Right kidney (tissue), 1 donor: ENCODE measurements at regions not wholly inside any gene's neighbourhood (a gene's known extent, or its start where the extent isn't known, plus 50 kb on each side); places are given as distances from the start of the nearest gene placed in this dataset.
"Not testable (repeated sequence)": the region's sequence is repeated elsewhere in the genome, so short reads cannot be mapped to it uniquely, and the experiment has no call there.

Experiments
- DNase-seq: peaks from one replicate; pipeline ENCODE4 v3.0.0-alpha.2; 2016

DNA sequence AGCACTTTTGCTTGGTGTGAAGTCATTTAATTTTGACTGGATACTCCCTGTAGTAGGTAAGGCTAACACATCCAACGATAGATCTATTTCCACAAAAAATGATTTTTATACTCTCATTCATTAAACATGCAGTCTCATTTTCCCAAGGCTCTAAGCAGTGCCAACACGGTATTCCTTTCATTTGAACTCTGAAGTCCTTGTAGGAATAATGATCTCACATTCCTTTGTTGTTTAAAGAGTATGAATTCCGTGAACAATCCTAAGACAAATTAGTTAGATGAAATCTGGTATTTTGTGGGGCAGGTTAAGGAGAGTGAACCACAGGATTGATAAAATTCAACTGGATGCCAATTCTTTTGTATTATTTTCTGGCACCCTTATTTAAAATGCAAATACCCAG, 66.6 kb downstream of the LACC1 start:
- DNase-seq, result no peak

DNA sequence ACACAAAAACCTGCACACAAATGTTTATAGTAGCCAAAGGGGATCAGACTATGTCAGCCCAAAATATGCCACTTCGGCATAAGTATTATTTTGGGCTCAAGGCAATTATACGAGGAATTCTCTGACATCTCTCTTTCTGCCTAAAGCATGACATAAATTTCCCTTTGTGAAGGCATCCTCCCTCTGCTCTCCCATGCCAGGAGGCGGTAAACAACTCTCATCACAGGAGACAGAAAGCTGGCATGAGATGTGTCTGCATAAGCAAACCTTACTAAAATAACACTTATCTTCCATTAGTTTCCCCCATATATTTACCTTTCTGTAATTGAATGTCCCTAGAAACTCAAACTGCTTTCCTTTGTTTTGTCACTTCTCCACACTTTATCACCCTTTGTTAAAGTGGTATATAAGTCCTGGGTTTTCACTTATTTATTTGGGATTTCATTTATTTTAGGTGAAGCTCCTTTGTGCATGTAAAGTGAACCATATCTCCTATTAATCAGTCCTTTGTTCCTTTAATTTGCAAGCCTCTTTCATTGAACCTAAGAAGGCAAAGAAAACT, 68.3 kb downstream of the LACC1 start:
- DNase-seq, result no peak

DNA sequence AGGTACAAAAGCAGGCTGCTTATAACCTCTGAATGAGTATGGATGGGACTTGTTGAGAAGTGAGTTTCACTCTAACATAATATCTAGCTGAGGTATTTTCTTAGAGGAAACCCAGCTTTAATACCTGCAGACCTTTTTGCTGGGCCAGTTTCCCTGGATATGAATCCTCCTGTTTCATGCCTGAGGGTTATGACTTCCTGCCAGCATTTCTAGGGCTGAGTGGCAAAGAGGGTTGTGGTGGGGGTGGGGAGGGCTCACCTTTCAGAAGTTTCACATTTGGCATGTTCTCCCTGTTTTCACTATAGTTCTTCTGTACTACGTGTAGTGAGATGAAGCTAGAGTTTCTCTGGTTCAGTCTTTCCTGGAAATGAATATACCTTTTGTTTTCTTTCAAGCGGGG, 73.7 kb downstream of the LACC1 start:
- DNase-seq, result no peak

DNA sequence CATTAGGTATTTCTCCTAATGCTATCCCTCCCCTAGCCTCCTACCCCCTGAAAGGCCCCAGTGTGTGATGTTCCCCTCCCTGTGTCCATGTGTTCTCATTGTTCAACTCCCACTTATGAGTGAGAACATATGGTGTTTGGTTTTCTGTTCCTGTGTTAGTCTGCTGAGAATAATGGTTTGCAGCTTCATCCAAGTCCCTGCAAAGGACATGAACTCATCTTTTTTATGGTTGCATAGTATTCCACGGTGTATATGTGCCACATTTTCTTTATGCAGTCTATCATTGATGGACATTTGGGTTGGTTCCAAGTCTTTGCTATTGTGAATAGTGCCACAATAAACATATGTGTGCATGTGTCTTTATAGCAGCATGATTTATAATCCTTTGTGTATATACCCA, 77.3 kb downstream of the LACC1 start:
- not testable (repeated sequence) for DNase-seq

- DNase-seq, result no peak
Measured at GRCh38 chr13:43959291-43959690, 79.6 kb downstream of the LACC1 start.

DNA sequence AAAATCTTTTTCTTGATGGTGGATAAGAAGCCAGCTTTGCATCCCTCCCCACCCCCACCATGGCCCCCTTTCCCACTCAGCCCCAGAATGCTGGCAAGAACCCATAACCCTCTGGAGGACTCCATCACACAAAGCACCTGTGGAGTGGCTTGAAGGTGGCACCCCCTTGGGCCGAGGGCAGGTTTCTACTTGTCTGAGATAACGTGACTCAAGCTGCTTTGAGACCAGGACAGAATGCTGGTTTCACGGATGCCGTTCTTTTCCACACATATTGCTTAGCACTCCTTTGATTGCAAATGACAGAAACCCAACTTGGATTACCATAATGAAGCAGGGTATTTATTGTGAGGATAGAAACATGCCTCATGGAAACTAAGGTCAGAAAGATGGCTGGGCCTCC, 82.2 kb downstream of the LACC1 start:
- no peak for DNase-seq

DNA sequence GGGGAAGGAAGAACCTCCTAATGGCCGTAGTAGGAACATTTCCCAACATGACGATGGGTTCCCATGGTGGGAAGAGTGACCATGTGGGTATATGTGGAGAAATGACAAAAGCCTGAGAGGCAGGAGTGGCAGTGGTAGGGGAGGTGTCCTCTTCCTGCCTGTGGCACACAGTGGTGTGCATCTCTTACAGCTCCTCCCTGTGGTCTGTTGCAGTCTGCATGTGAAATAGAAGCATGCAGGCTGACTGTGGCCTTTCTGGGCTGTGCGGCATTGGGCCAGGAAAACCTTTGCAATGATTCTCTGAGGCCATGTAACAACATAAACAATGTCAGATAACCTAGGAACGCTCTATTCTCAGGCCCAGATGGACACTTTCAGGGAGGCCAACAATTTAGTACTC, 84.0 kb downstream of the LACC1 start:
- DNase-seq, result no peak

GRCh38 chr13:43964698-43965458, 85.2 kb downstream of the LACC1 start:
- DNase-seq, result no peak

- no peak for DNase-seq
Measured at GRCh38 chr13:43965459-43965845, 85.7 kb downstream of the LACC1 start.

DNA sequence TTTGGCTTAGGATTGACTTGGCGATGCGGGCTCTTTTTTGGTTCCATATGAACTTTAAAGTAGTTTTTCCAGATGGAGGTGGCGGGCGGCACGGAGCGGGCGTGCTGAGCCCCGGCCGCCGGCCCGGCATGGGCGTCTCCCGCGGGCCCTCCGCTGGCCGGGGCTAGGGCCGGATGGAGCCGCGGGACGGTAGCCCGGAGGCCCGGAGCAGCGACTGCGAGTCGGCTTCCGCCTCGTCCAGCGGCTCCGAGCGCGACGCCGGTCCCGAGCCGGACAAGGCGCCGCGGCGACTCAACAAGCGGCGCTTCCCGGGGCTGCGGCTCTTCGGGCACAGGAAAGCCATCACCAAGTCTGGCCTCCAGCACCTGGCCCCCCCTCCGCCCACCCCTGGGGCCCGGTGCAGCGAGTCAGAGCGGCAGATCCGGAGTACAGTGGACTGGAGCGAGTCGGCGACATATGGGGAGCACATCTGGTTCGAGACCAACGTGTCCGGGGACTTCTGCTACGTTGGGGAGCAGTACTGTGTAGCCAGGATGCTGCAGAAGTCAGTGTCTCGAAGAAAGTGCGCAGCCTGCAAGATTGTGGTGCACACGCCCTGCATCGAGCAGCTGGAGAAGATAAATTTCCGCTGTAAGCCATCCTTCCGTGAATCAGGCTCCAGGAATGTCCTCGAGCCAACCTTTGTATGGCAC, 88.7 kb downstream of the LACC1 start:
- not testable (repeated sequence) for DNase-seq

GRCh38 chr13:43968943-43969690, 89.4 kb downstream of the LACC1 start:
- DNase-seq, result not testable (repeated sequence)

DNA sequence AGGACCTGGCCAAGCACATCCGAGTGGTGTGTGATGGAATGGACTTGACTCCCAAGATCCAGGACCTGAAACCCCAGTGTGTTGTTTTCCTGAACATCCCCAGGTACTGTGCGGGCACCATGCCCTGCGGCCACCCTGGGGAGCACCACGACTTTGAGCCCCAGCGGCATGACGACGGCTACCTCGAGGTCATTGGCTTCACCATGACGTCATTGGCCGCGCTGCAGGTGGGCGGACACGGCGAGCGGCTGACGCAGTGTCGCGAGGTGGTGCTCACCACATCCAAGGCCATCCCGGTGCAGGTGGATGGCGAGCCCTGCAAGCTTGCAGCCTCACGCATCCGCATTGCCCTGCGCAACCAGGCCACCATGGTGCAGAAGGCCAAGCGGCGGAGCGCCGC, 90.2 kb downstream of the LACC1 start:
- not testable (repeated sequence) for DNase-seq

DNA sequence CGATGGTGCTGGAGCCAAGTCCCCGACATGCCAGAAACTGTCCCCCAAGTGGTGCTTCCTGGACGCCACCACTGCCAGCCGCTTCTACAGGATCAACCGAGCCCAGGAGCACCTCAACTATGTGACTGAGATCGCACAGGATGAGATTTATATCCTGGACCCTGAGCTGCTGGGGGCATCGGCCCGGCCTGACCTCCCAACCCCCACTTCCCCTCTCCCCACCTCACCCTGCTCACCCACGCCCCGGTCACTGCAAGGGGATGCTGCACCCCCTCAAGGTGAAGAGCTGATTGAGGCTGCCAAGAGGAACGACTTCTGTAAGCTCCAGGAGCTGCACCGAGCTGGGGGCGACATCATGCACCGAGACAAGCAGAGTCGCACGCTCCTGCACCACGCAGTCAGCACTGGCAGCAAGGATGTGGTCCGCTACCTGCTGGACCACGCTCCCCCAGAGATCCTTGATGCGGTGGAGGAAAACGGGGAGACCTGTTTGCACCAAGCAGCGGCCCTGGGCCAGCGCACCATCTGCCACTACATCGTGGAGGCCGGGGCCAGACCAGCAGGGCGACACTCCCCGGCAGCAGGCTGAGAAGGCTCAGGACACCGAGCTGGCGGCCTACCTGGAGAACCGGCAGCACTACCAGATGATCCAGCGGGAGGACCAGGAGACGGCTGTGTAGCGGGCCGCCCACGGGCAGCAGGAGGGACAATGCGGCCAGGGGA, 91.0 kb downstream of the LACC1 start:
- not testable (repeated sequence) for DNase-seq

DNA sequence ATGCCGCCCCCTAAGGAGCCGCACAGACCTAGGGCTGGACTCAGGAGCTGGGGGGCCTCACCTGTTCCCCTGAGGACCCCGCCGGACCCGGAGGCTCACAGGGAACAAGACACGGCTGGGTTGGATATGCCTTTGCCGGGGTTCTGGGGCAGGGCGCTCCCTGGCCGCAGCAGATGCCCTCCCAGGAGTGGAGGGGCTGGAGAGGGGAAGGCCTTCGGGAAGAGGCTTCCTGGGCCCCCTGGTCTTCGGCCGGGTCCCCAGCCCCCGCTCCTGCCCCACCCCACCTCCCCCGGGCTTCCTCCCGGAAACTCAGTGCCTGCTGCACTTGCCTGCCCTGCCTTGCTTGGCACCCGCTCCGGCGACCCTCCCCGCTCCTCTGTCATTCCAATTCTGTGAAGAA, 91.6 kb downstream of the LACC1 start:
- DNase-seq, result not testable (repeated sequence)

GRCh38 chr13:43977911-43978310, 98.2 kb downstream of the LACC1 start:
- no peak for DNase-seq

- no peak for DNase-seq
Measured at GRCh38 chr13:43978688-43979087, 99.0 kb downstream of the LACC1 start.

DNA sequence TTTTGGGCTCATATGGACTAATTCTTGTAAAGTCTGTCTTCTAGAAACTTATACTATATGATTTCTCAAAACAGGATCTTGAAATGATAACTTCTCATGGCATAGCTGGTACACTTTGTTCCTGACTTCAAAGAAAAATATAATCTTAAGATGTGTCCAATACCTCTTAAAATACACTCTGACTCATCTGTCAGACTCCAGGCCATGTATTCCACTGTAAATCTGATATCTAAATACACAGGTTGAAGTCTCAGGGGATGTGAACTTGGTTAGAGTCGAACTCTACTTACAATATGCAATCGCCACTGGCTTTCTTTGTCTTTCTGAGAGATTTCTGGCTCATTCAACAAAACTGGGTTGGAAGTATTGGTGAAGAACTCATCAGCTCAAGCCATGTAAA, 99.8 kb downstream of the LACC1 start:
- no peak for DNase-seq

GRCh38 chr13:43980587-43980986, 100.9 kb downstream of the LACC1 start:
- no peak for DNase-seq

GRCh38 chr13:43981091-43981490, 101.4 kb downstream of the LACC1 start:
- DNase-seq, result no peak

GRCh38 chr13:43981512-43982301, 102.0 kb downstream of the LACC1 start:
- no peak for DNase-seq

- no peak for DNase-seq
Measured at GRCh38 chr13:43983373-43983772, 103.7 kb downstream of the LACC1 start.
